ENCODE measurements at regions not wholly inside any gene's neighbourhood (a gene's known extent, or its start where the extent isn't known, plus 50 kb on each side); places are given as distances from the start of the nearest gene placed in this dataset.

GRCh38 chr7:35348611-35349400 is 94.9 kb upstream of the TBX20 start:
- Histone ChIP-seq H3K27me3 (no peaks in the 10 kb centered on the region), H3K4me1 (no peaks in the 10 kb centered on the region), H3K4me3 (no peak overlapping the region), H3K9me3 (no peaks in the 10 kb centered on the region), H3K27ac (no peak overlapping the region), H3K36me3 (no peaks in the 10 kb centered on the region)
- DNase-seq, result no peak
- in situ Hi-C loops (cut with MboI; ENCODE audit: low pct_ligation_motif_present in 1 of 4, low pct_unique_long_range_greater_than_20kb in 1 of 4, low sequenced_read_pairs in 3 of 4), result no loop called here
- TF ChIP-seq CTCF (IDR thresholded peaks at IDR 0.05) (no peak), POLR2AphosphoS5 (IDR thresholded peaks at IDR 0.05) (no peak), EP300 (IDR thresholded peaks at IDR 0.05; ENCODE audit: low read depth) (no peak), POLR2A (IDR thresholded peaks at IDR 0.05) (no peak)
- WGBS, 2 donors (ENCODE audit: low coverage in 1 of 2), result 71 to 72% methylated on average over 7 to 10 of the region's 10 CpGs
- intact Hi-C loops (cut with DNase I; ENCODE audit: low total_unique reads), result no loop called here

GRCh38 chr7:35342786-35343185 is 88.9 kb upstream of the TBX20 start:
- intact Hi-C loops (cut with DNase I; ENCODE audit: low total_unique reads), result no loop called here
- in situ Hi-C loops (cut with MboI; ENCODE audit: low pct_ligation_motif_present in 1 of 4, low pct_unique_long_range_greater_than_20kb in 1 of 4, low sequenced_read_pairs in 3 of 4), result no loop called here
- H3K4me1 ChIP-seq, result no peaks in the 10 kb centered on the region

GRCh38 chr7:35339811-35340210 is 85.9 kb upstream of the TBX20 start:
- H3K27me3 ChIP-seq, result no peaks in the 10 kb centered on the region
- no peak for DNase-seq
- H3K4me3 ChIP-seq, result no peak overlapping the region
- WGBS, 2 donors (ENCODE audit: low coverage in 1 of 2), result 79 to 92% methylated on average over 5 to 6 of the region's 6 CpGs
- H3K36me3 ChIP-seq, result no peaks in the 10 kb centered on the region
- no peak overlapping the region for H3K27ac ChIP-seq
- no peaks in the 10 kb centered on the region for H3K4me1 ChIP-seq
- in situ Hi-C loops (cut with MboI; ENCODE audit: low pct_ligation_motif_present in 1 of 4, low pct_unique_long_range_greater_than_20kb in 1 of 4, low sequenced_read_pairs in 3 of 4) (no loop called here), intact Hi-C loops (cut with DNase I; ENCODE audit: low total_unique reads) (no loop called here)
- no peak for TF ChIP-seq POLR2A (IDR thresholded peaks at IDR 0.05)
- TF ChIP-seq POLR2AphosphoS5 (IDR thresholded peaks at IDR 0.05), result no peak
- TF ChIP-seq EP300 (IDR thresholded peaks at IDR 0.05; ENCODE audit: low read depth), result no peak
- TF ChIP-seq CTCF (IDR thresholded peaks at IDR 0.05), result no peak
- no peaks in the 10 kb centered on the region for H3K9me3 ChIP-seq

More at GRCh38 chr7:35342786-35343185, 88.9 kb upstream of the TBX20 start:
- no peak for DNase-seq
- 89 to 93% methylated on average over 2 to 3 of the region's 3 CpGs for WGBS, 2 donors (ENCODE audit: low coverage in 1 of 2)
- H3K27ac ChIP-seq, result no peak overlapping the region
- H3K27me3 ChIP-seq, result no peaks in the 10 kb centered on the region
- no peak overlapping the region for H3K4me3 ChIP-seq
- TF ChIP-seq EP300 (IDR thresholded peaks at IDR 0.05; ENCODE audit: low read depth), result no peak
- no peak for TF ChIP-seq POLR2A (IDR thresholded peaks at IDR 0.05)
- TF ChIP-seq CTCF (IDR thresholded peaks at IDR 0.05), result no peak
- no peak for TF ChIP-seq POLR2AphosphoS5 (IDR thresholded peaks at IDR 0.05)
- H3K36me3 ChIP-seq, result no peaks in the 10 kb centered on the region
- no peaks in the 10 kb centered on the region for H3K9me3 ChIP-seq

- Histone ChIP-seq H3K36me3 (no peaks in the 10 kb centered on the region), H3K27ac (no peak overlapping the region), H3K27me3 (no peaks in the 10 kb centered on the region), H3K9me3 (no peaks in the 10 kb centered on the region), H3K4me3 (no peak overlapping the region), H3K4me1 (no peaks in the 10 kb centered on the region)
- 52% methylated on average over 6 of the region's 6 CpGs; no CpG with 5 or more reads in 1 of the 2 donors for WGBS, 2 donors (ENCODE audit: low coverage in 1 of 2)
- intact Hi-C loops (cut with DNase I; ENCODE audit: low total_unique reads), result no loop called here
- no peak for DNase-seq
- in situ Hi-C loops (cut with MboI; ENCODE audit: low pct_ligation_motif_present in 1 of 4, low pct_unique_long_range_greater_than_20kb in 1 of 4, low sequenced_read_pairs in 3 of 4), result no loop called here
- TF ChIP-seq CTCF (IDR thresholded peaks at IDR 0.05) (no peak), POLR2A (IDR thresholded peaks at IDR 0.05) (no peak), POLR2AphosphoS5 (IDR thresholded peaks at IDR 0.05) (no peak), EP300 (IDR thresholded peaks at IDR 0.05; ENCODE audit: low read depth) (no peak)
Measured at GRCh38 chr7:35336444-35336843, 82.5 kb upstream of the TBX20 start.

Data from transverse colon (tissue), 4 donors.